Mesenchymal stem cell (in vitro differentiated cells and primary cell): ENCODE measurements at regions not wholly inside any gene's neighbourhood (a gene's known extent, or its start where the extent isn't known, plus 50 kb on each side); places are given as distances from the start of the nearest gene placed in this dataset. TPM values are rescaled to one million over a fixed set of nuclear protein-coding genes. Genes with fewer than 3 reads are reported as not detected.

Source experiments
- DNase-seq: peaks from one replicate; pipeline ENCODE4 v3.0.0-alpha.2; 2013
- H2AFZ ChIP-seq: one replicate; pipeline ENCODE4 v1.6.1; 2013; ENCODE audit warnings: low read depth, mild to moderate bottlenecking, control low read depth, inconsistent platforms, low read length, moderate library complexity
- H2AK5ac ChIP-seq: 2 replicates; pipeline ENCODE4 v1.6.1; 2013; ENCODE audit warnings: low read length, moderate library complexity, mild to moderate bottlenecking, inconsistent platforms; ENCODE audit not compliant: severe bottlenecking
- H2BK120ac ChIP-seq: one replicate; pipeline ENCODE4 v1.6.1; 2013; ENCODE audit warnings: low read depth, mild to moderate bottlenecking, inconsistent platforms, low read length, moderate library complexity
- H2BK12ac ChIP-seq, 2 experiments: one replicate each; pipeline ENCODE4 v1.6.1; 2013; ENCODE audit warnings: inconsistent platforms in 2 of 2, low read length in 2 of 2, mild to moderate bottlenecking in 2 of 2, moderate library complexity in 2 of 2, control low read depth in 1 of 2
- H2BK15ac ChIP-seq: one replicate; pipeline ENCODE4 v1.6.1; 2013; ENCODE audit warnings: mild to moderate bottlenecking, low read depth, inconsistent platforms; ENCODE audit not compliant: poor library complexity, severe bottlenecking
- H2BK5ac ChIP-seq: 2 replicates; pipeline ENCODE4 v1.6.1; 2013; ENCODE audit warnings: low read depth, mild to moderate bottlenecking, low read length, control low read depth, inconsistent platforms; ENCODE audit not compliant: poor library complexity, severe bottlenecking
- H3K14ac ChIP-seq, 2 experiments: one replicate each; pipeline ENCODE4 v1.6.1; 2013; ENCODE audit warnings: inconsistent platforms in 2 of 2, low read length in 2 of 2, control low read depth in 1 of 2, mild to moderate bottlenecking in 1 of 2, moderate library complexity in 1 of 2
- H3K18ac ChIP-seq, 2 experiments: one replicate each; pipeline ENCODE4 v1.6.1; 2013; ENCODE audit warnings: inconsistent platforms in 2 of 2, low read length in 2 of 2, control low read depth in 1 of 2, low read depth in 1 of 2, mild to moderate bottlenecking in 1 of 2
- H3K23ac ChIP-seq, 2 experiments: one replicate each; pipeline ENCODE4 v1.6.1; 2013; ENCODE audit warnings: inconsistent platforms in 2 of 2, low read length in 2 of 2, mild to moderate bottlenecking in 2 of 2, moderate library complexity in 2 of 2, control low read depth in 1 of 2
- H3K27ac ChIP-seq: 2 replicates; pipeline ENCODE4 v1.5.1; 2013; ENCODE audit warnings: mild to moderate bottlenecking, moderate library complexity, low read length, control low read depth, inconsistent platforms; ENCODE audit not compliant: poor library complexity, severe bottlenecking
- H3K27me3 ChIP-seq, 2 experiments: 2 replicates each; pipeline versions ENCODE4 v1.6.1 to v1.7.0; 2013; ENCODE audit warnings: low read length in 2 of 2, mild to moderate bottlenecking in 2 of 2, moderate library complexity in 2 of 2, control low read depth in 1 of 2, inconsistent platforms in 1 of 2; ENCODE audit not compliant: control insufficient read depth in 1 of 2, insufficient read depth in 1 of 2
- H3K36me3 ChIP-seq, 2 experiments: 2 replicates each; pipeline versions ENCODE4 v1.6.1 to v1.7.0; 2013; ENCODE audit warnings: low read length in 2 of 2, control low read depth in 1 of 2, inconsistent platforms in 1 of 2, low read depth in 1 of 2, mild to moderate bottlenecking in 1 of 2; ENCODE audit not compliant: insufficient read depth in 2 of 2, control insufficient read depth in 1 of 2
- H3K4ac ChIP-seq, 2 experiments: one replicate each; pipeline ENCODE4 v1.6.1; 2013; ENCODE audit warnings: inconsistent platforms in 2 of 2, low read length in 2 of 2, mild to moderate bottlenecking in 2 of 2, moderate library complexity in 2 of 2, control low read depth in 1 of 2, low read depth in 1 of 2
- H3K4me1 ChIP-seq: 2 replicates; pipeline ENCODE4 v1.6.1; 2013; ENCODE audit warnings: low read depth, low read length, control low read depth; ENCODE audit not compliant: control insufficient read depth, insufficient read depth
- H3K4me2 ChIP-seq: 2 replicates; pipeline ENCODE4 v1.6.1; 2013; ENCODE audit warnings: low read length, mild to moderate bottlenecking, inconsistent platforms; ENCODE audit not compliant: poor library complexity, severe bottlenecking
- H3K4me3 ChIP-seq, 2 experiments: 2 replicates each; pipeline versions ENCODE4 v1.5.1 to v1.7.0; 2013; ENCODE audit warnings: low read length in 2 of 2, mild to moderate bottlenecking in 2 of 2, control low read depth in 1 of 2, low read depth in 1 of 2; ENCODE audit not compliant: insufficient read depth in 1 of 2
- H3K79me1 ChIP-seq: replicated peaks from 2 replicates; pipeline ENCODE4 v1.6.1; 2013; ENCODE audit warnings: mild to moderate bottlenecking, control low read depth, low read length, inconsistent platforms; ENCODE audit not compliant: poor library complexity, severe bottlenecking
- H3K9ac ChIP-seq: 2 replicates; pipeline ENCODE4 v1.7.0; 2013; ENCODE audit warnings: mild to moderate bottlenecking, low read length, moderate library complexity
- H3K9me3 ChIP-seq: 2 replicates; pipeline ENCODE4 v1.7.0; 2013; ENCODE audit warnings: mild to moderate bottlenecking, low read length; ENCODE audit not compliant: control insufficient read depth
- H4K8ac ChIP-seq: one replicate; pipeline ENCODE4 v1.6.1; 2013; ENCODE audit warnings: inconsistent platforms, mild to moderate bottlenecking, low read length, moderate library complexity
- H4K91ac ChIP-seq: one replicate; pipeline ENCODE4 v1.6.1; 2013; ENCODE audit warnings: mild to moderate bottlenecking, low read length, inconsistent platforms
- WGBS: methylation state at CpG from one replicate; pipeline ENCODE4 v1.1.7; 2013; ENCODE audit warnings: mixed read lengths; 5-methylcytosine and 5-hydroxymethylcytosine counted together
- small RNA-seq: library from polyadenylated mRNA; stranded (forward); fragments of <200 nt; extraction: miRNeasy Mini kit (QIAGEN cat#:217004); gene quantifications from one replicate; pipeline ENCODE3, GENCODE V24; 2013; ENCODE audit warnings: low read depth

DNA sequence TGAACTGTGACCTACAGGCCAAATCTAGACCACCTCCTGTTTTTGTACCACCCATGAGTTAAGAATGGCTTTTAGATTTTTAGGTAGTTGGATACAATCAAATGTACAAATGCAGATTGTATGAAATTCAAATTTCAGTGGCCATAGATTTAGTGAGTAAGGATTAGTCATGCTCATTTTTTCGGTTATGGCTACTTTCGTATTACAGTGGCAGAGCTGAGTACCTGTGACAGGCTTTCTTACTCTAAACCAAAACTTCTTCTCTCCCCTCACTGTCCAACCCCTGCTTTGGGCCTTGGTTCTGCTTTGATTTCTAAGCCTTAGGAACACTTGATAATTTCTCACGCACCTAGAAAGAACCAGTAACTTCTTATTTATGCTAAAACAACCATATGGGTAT lies 82.1 kb downstream of the CDC42EP3 start:
- WGBS: 6% methylated on average over 2 of the region's 3 CpGs
- H2AFZ ChIP-seq: no peak overlapping the region
- H2AK5ac ChIP-seq: no peak overlapping the region
- H3K14ac ChIP-seq: no peak overlapping the region
- H3K18ac ChIP-seq: peak overlapping the region in 1 of 2 experiments; percentile 89
- no peak overlapping the region for H4K91ac ChIP-seq
- H3K4ac ChIP-seq: peak overlapping the region; percentile 84 to 89
- H2BK12ac ChIP-seq: peak overlapping the region; percentile 83 to 94
- no peak overlapping the region for H3K23ac ChIP-seq
- peaks cover 7% of the 10 kb centered on the region for H3K4me1 ChIP-seq
- no peaks in the 10 kb centered on the region for H3K79me1 ChIP-seq
- no peak overlapping the region for H2BK15ac ChIP-seq
- H2BK5ac ChIP-seq: no peak overlapping the region
- H3K27ac ChIP-seq: peak overlapping the region; percentile 80
- H3K27me3 ChIP-seq: no peaks in the 10 kb centered on the region
- H3K4me3 ChIP-seq: no peak overlapping the region
- H3K9me3 ChIP-seq: peaks cover 6% of the 10 kb centered on the region
- H3K4me2 ChIP-seq: no peak overlapping the region
- H4K8ac ChIP-seq: no peak overlapping the region
- no peak for DNase-seq
- H2BK120ac ChIP-seq: no peak overlapping the region
- no peaks in the 10 kb centered on the region for H3K36me3 ChIP-seq
- H3K9ac ChIP-seq: no peak overlapping the region

DNA sequence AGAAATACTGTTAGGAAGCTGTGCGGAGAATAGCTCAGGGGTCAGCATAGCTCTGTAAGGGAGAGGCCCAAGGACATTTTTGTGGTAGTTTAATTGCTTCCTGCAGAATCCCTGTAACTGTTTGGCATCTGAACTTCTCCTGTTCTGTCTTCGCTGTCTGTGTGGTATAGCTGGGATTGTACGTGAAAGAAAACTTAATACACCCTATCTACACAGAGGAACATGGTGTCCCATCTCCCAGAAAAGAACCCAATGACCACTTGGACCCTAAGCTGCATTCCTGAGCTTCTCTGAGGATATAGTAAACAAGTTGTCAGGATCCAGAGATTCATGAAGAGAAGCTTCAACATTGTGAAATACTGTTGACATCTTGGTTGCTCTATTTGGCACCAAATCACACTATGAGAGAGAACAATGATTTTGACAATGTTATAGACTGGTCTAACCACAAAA lies 81.3 kb downstream of the CDC42EP3 start:
- Histone ChIP-seq H2AK5ac (no peak overlapping the region), H3K4me3 (no peak overlapping the region), H3K36me3 (no peaks in the 10 kb centered on the region), H3K23ac (no peak overlapping the region), H3K4me1 (peaks cover 7% of the 10 kb centered on the region), H3K27me3 (no peaks in the 10 kb centered on the region), H2BK15ac (no peak overlapping the region), H3K79me1 (no peaks in the 10 kb centered on the region), H3K9ac (peak overlapping the region; percentile 7), H3K27ac (peak overlapping the region; percentile 76), H4K91ac (no peak overlapping the region), H2BK120ac (no peak overlapping the region), H3K14ac (no peak overlapping the region), H2AFZ (no peak overlapping the region), H2BK12ac (no peak overlapping the region), H3K18ac (no peak overlapping the region), H3K4ac (no peak overlapping the region), H3K4me2 (peak overlapping the region; percentile 2), H4K8ac (no peak overlapping the region), H2BK5ac (no peak overlapping the region), H3K9me3 (peaks cover 12% of the 10 kb centered on the region)
- WGBS: 0% methylated on average over 1 of the region's 3 CpGs
- DNase-seq: peak; percentile 94

Small RNA genes lying in the stretch of these regions (small RNA-seq; reads per million reads assigned to genes)
- not detected for gene RNU6-1116P
